Muscle layer of duodenum (tissue), 2 donors: ENCODE measurements at regions not wholly inside any gene's neighbourhood (a gene's known extent, or its start where the extent isn't known, plus 50 kb on each side); places are given as distances from the start of the nearest gene placed in this dataset.

Experiments used
- H3K27ac ChIP-seq: one replicate; pipeline ENCODE4 v1.7.0; 2013; ENCODE audit warnings: mild to moderate bottlenecking, low read length
- H3K27me3 ChIP-seq: one replicate; pipeline ENCODE4 v1.7.0; 2013; ENCODE audit warnings: low read depth, mild to moderate bottlenecking, control low read depth, low read length
- H3K36me3 ChIP-seq, 2 donors: one replicate each; pipeline ENCODE4 v1.7.0; 2013; ENCODE audit warnings: low read length in 2 of 2, control low read depth in 1 of 2, mild to moderate bottlenecking in 1 of 2; ENCODE audit not compliant: insufficient read depth in 2 of 2, control insufficient read depth in 1 of 2
- H3K4me1 ChIP-seq, 2 donors: one replicate each; pipeline ENCODE4 v1.7.0; 2013; ENCODE audit warnings: low read length in 2 of 2, mild to moderate bottlenecking in 2 of 2, control low read depth in 1 of 2, moderate library complexity in 1 of 2; ENCODE audit not compliant: insufficient read depth in 2 of 2, control insufficient read depth in 1 of 2
- H3K4me3 ChIP-seq, 2 donors: one replicate each; pipeline ENCODE4 v1.7.0; 2013; ENCODE audit warnings: low read length in 2 of 2, low read depth in 1 of 2, mild to moderate bottlenecking in 1 of 2
- H3K9me3 ChIP-seq, 2 donors: one replicate each; pipeline ENCODE4 v1.7.0; 2013; ENCODE audit warnings: low read length in 2 of 2, control low read depth in 1 of 2, mild to moderate bottlenecking in 1 of 2; ENCODE audit not compliant: control insufficient read depth in 1 of 2
- donor health status: healthy.

GRCh38 chr18:40867459-40867858 is 1087.6 kb upstream of the PIK3C3 start:
- H3K9me3 ChIP-seq = no peaks in the 10 kb centered on the region
- H3K27me3 ChIP-seq = no peaks in the 10 kb centered on the region
- no peak overlapping the region for H3K27ac ChIP-seq
- H3K4me1 ChIP-seq = no peaks in the 10 kb centered on the region
- H3K4me3 ChIP-seq = no peak overlapping the region
- H3K36me3 ChIP-seq = no peaks in the 10 kb centered on the region

GRCh38 chr18:40866968-40867367 is 1088.1 kb upstream of the PIK3C3 start:
- Histone ChIP-seq H3K27me3 (no peaks in the 10 kb centered on the region), H3K9me3 (no peaks in the 10 kb centered on the region), H3K27ac (no peak overlapping the region), H3K4me3 (no peak overlapping the region), H3K36me3 (no peaks in the 10 kb centered on the region), H3K4me1 (no peaks in the 10 kb centered on the region)

- Histone ChIP-seq H3K27me3 (no peaks in the 10 kb centered on the region), H3K36me3 (no peaks in the 10 kb centered on the region), H3K27ac (no peak overlapping the region), H3K4me3 (no peak overlapping the region), H3K4me1 (no peaks in the 10 kb centered on the region), H3K9me3 (no peaks in the 10 kb centered on the region)
Observed at GRCh38 chr18:40866013-40866645, 1088.9 kb upstream of the PIK3C3 start.

GRCh38 chr18:40864846-40865245 is 1090.2 kb upstream of the PIK3C3 start:
- Histone ChIP-seq H3K4me1 (no peaks in the 10 kb centered on the region), H3K27me3 (no peaks in the 10 kb centered on the region), H3K27ac (no peak overlapping the region), H3K4me3 (no peak overlapping the region), H3K9me3 (no peaks in the 10 kb centered on the region), H3K36me3 (no peaks in the 10 kb centered on the region)

GRCh38 chr18:40863801-40864200 is 1091.2 kb upstream of the PIK3C3 start:
- no peaks in the 10 kb centered on the region for H3K9me3 ChIP-seq
- H3K36me3 ChIP-seq = no peaks in the 10 kb centered on the region
- no peak overlapping the region for H3K4me3 ChIP-seq
- no peaks in the 10 kb centered on the region for H3K27me3 ChIP-seq
- no peaks in the 10 kb centered on the region for H3K4me1 ChIP-seq
- no peak overlapping the region for H3K27ac ChIP-seq

- Histone ChIP-seq H3K27ac (no peak overlapping the region), H3K27me3 (no peaks in the 10 kb centered on the region), H3K4me1 (no peaks in the 10 kb centered on the region), H3K9me3 (no peaks in the 10 kb centered on the region), H3K36me3 (no peaks in the 10 kb centered on the region), H3K4me3 (no peak overlapping the region)
Observed at GRCh38 chr18:40860189-40860588, 1094.8 kb upstream of the PIK3C3 start.

- Histone ChIP-seq H3K27ac (no peak overlapping the region), H3K4me3 (no peak overlapping the region), H3K4me1 (no peaks in the 10 kb centered on the region), H3K27me3 (no peaks in the 10 kb centered on the region), H3K9me3 (no peaks in the 10 kb centered on the region), H3K36me3 (no peaks in the 10 kb centered on the region)
Observed at GRCh38 chr18:40855661-40856060, 1099.4 kb upstream of the PIK3C3 start.

GRCh38 chr18:40852406-40852805 is 1102.6 kb upstream of the PIK3C3 start:
- H3K4me3 ChIP-seq = no peak overlapping the region
- no peaks in the 10 kb centered on the region for H3K4me1 ChIP-seq
- H3K27ac ChIP-seq = no peak overlapping the region
- no peaks in the 10 kb centered on the region for H3K9me3 ChIP-seq
- no peaks in the 10 kb centered on the region for H3K27me3 ChIP-seq
- H3K36me3 ChIP-seq = no peaks in the 10 kb centered on the region

DNA sequence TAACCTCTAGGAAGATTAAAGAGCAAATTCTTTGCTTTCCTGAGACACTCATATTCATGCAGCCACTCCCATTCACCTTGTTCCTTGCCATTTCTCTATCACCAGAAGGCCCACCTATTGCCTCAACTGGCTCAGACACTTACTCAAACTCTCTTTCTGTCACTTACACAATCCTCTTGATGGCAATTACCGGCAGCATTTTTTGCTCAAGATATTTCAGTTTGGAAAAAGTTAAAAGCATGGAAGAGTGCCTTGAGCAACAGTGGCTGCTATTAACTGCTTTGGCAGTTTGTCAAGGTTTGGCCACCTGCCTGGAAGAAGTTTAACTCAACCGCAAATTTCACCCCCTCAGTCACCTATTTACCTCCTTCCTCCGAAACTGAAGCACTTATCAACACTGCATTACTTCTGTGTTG is 1104.0 kb upstream of the PIK3C3 start:
- no peak overlapping the region for H3K27ac ChIP-seq
- no peaks in the 10 kb centered on the region for H3K9me3 ChIP-seq
- H3K36me3 ChIP-seq = no peaks in the 10 kb centered on the region
- H3K4me3 ChIP-seq = no peak overlapping the region
- H3K4me1 ChIP-seq = no peaks in the 10 kb centered on the region
- no peaks in the 10 kb centered on the region for H3K27me3 ChIP-seq

GRCh38 chr18:40849886-40850285 is 1105.1 kb upstream of the PIK3C3 start:
- H3K4me1 ChIP-seq = no peaks in the 10 kb centered on the region
- H3K9me3 ChIP-seq = no peaks in the 10 kb centered on the region
- no peak overlapping the region for H3K4me3 ChIP-seq
- H3K36me3 ChIP-seq = no peaks in the 10 kb centered on the region
- no peak overlapping the region for H3K27ac ChIP-seq
- H3K27me3 ChIP-seq = no peaks in the 10 kb centered on the region

DNA sequence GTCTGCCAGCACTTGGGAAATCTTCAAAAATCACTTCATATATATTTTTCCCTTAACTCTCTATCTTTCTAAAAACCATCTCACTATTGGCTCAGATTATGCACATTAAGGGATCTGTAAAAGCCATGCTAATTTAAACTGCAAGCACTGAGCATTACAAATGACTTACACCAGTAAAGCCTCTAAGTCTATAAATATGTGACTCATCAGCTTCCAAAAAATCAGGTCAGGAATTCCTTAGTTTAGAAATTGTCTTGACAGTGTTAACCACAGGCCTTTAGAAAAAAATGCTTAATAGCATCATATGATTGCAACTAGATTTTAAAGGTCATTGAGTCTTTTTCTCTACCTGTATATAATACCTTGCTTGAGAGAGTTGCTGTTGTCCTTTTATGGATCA is 1113.6 kb upstream of the PIK3C3 start:
- no peak overlapping the region for H3K27ac ChIP-seq
- no peaks in the 10 kb centered on the region for H3K9me3 ChIP-seq
- H3K4me1 ChIP-seq = peaks cover 0 to 3% of the 10 kb centered on the region in 2 donors
- H3K36me3 ChIP-seq = no peaks in the 10 kb centered on the region
- no peaks in the 10 kb centered on the region for H3K27me3 ChIP-seq
- no peak overlapping the region for H3K4me3 ChIP-seq

DNA sequence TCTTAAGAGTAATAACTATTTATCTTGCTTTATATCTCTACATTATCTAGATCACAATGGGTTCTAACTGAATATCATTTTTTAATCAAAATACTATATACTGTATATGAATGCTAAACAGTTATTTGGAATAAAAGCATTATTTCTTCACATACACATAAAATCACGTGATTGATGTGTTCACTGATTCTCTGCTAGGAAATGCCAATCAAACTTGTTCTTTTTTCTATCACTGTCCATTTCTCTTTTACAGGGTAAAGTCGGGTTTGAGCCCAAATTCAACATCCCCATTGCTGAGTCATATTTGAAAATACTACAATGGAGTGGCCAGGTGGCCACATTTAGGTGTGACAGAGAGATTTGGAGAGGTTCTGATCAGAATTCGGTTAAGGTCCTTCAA is 1114.0 kb upstream of the PIK3C3 start:
- Histone ChIP-seq H3K27ac (no peak overlapping the region), H3K9me3 (no peaks in the 10 kb centered on the region), H3K4me3 (no peak overlapping the region), H3K36me3 (no peaks in the 10 kb centered on the region), H3K27me3 (no peaks in the 10 kb centered on the region), H3K4me1 (peaks cover 0 to 3% of the 10 kb centered on the region in 2 donors)
